ENCODE measurements at regions not wholly inside any gene's neighbourhood (a gene's known extent, or its start where the extent isn't known, plus 50 kb on each side); places are given as distances from the start of the nearest gene placed in this dataset.

DNA sequence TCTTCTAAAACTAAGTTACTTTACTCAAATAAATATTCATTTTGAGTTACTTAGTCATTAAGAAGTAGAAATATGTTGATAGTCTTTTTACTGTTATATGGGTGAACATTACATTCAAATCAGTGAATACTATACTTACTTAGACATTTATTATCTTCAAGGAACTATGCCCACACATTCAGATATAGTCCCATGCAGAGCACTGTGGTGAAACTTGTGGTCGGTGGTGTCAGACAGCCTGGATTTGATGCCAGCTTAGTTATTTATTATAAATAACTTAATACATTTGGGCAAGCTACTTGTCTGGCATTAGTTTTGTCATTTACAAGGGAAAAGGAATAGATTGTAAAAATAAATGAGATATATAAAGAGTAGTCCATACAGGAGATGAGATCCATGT is 149.5 kb downstream of the RAP2B start:
- no peak for TF ChIP-seq CTCF (conservative IDR thresholded peaks at IDR 0.05 in 1 of 2, IDR thresholded peaks at IDR 0.05 in 1 of 2; ENCODE audit: low read depth in 1 of 2, low read length in 2 of 2)
- no peak for TF ChIP-seq EZH2 (IDR thresholded peaks at IDR 0.05; ENCODE audit: low read length, missing control alignments)

Measured in fibroblast of lung (primary cell).